GM19467 (cell line): ENCODE measurements at regions not wholly inside any gene's neighbourhood (a gene's known extent, or its start where the extent isn't known, plus 50 kb on each side); places are given as distances from the start of the nearest gene placed in this dataset.

Experiments
- ATAC-seq: cut with Tn5 transposase; IDR thresholded peaks from one replicate; pipeline ENCODE4 v1.9.1; 2021; ENCODE audit warnings: mild to moderate bottlenecking, moderate library complexity; ENCODE audit not compliant: unreplicated experiment

- no peak for ATAC-seq
Measured at GRCh38 chr2:145256551-145256950, 736.6 kb upstream of the ZEB2 start.

DNA sequence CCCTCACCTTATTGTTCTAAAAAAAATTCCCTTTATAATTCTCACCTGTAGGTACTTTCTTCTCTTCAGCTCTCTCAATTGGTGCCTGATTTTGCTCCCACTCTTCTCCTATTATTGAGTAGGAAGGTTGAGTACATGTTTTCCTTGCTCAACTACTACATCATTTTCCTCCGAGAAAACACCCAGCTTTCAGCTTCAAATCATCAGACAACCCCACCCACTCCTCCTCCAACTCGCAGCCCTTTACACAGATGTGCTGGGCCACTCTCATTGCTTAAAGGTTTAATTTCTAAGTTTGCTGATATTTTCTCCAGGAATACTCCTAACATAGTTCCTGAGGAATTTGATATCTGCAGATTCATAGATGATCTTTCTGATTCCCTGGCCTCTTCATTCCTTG lies 734.4 kb upstream of the ZEB2 start:
- no peak for ATAC-seq

DNA sequence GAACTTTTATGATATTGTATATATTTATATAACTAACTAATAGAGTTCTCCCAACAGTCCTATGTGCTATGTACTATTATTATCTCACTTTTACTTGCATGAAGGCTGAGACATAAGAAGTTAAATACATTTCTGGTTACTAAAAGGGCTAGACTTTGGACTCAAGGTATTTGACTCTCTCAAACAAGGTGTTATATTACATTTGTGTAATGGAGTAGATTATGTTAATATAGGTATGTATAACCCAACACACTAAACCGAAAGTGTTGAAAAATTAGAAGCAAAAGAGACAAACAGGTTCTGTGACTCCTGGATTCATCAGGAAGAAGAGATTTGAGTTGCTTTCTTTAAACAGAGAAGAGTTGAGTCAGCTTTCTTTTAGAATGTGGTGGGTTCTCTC lies 733.6 kb upstream of the ZEB2 start:
- ATAC-seq: no peak

DNA sequence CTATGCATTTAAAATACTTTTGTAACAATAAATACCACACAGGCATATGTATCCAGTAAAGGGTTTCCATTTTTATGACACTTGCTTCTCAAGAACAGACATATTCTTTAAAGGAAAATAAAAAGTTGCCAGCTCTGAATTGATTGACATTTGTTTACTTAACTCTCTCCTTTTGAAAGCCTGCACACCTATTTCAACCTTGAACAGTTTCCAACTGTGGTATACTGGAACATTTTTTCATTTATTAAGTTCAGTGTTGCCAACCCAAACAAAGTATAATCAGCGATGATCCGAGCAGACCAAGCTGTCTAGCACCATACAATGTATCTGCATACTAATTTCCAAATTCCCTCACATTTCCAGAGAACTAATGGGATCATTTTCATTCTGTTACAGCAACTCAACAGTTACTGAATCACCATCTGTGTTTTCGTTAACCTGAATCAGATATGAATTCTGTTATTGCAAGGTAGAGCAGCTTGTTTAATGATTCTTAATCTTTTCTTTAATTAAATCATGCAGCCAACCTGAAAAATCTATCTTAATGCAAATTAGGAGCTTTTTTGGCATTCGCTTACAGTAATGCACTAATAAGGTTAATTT lies 725.5 kb upstream of the ZEB2 start:
- ATAC-seq: no peak

- ATAC-seq: no peak
Measured at GRCh38 chr2:145235312-145235711, 715.4 kb upstream of the ZEB2 start.

GRCh38 chr2:145230546-145230945 lies 710.6 kb upstream of the ZEB2 start:
- ATAC-seq: no peak

GRCh38 chr2:145228506-145228905 lies 708.6 kb upstream of the ZEB2 start:
- ATAC-seq: no peak

- ATAC-seq: no peak
Measured at GRCh38 chr2:145226901-145227300, 707.0 kb upstream of the ZEB2 start.

DNA sequence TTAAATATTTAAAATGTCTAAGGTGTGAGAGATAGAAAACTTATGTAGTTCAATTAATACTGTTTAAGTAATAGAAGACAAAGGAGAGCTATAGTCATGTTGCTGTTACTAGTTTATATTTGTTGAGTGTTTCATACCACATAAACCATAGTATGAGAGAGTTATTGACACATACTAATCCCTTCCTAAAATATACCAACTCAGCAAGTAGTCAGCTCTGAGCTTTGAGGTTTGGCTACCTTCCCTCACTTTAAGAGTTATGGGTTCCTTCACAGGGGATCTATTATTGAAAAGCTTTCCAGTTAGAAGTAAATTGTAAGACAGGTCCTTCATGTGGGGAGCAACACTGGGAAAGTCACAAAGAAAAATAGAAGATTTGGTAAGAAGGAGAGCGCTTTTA lies 701.6 kb upstream of the ZEB2 start:
- no peak for ATAC-seq

DNA sequence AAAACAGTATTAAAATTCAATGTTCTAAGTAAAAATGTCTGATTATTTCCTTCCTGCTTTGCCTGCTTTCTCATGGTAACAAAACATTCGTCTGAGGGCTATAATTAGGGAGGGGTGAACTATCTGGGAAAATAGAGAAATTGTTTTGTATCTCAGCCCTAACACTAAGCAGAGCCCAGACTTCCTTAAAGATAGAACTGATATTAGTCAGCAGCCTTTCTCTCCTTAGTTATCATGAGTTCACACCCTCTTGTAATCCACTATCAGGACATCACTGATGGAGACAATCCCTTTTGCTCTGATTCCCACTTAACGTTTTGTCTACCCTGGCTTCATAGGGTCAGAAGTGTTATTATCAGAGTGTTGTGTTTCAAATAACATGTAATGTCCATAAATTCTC lies 701.1 kb upstream of the ZEB2 start:
- ATAC-seq: no peak

DNA sequence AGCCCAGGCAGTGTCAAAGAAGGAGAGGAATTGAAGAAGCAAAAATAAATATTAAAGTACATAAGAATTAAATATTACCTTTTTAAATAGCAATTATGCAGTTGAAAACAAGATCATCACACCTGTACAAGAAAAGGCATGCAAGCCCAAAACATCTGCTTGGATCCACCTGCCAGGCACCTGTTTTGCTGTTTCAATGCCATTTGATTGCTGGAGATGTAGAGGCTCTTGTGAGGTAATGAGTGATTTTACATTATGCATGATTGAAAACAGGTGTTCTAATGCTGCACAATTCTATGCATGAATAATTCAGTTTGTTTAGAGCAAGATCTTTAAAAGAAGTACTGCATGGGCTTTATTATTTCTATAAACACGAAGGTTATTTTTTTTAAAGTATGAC lies 700.6 kb upstream of the ZEB2 start:
- no peak for ATAC-seq

DNA sequence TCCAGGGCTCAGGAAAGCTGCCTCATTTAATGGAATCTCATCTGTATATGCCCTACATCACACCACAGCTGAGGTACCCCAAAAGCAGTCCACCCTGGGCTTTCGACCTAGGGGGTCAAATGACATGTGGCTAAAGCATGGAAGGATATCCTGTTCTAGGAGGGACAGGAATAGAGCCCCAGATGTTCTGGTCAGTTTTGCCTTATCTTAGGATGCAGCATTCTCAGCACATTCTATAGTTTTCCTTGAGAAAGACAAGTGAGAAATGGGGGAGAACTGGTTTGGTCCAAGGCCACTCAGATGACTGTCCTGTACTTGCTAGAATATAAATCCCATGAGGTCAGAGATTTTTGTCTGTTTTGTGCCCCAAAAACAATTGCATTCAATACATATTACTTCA lies 688.0 kb upstream of the ZEB2 start:
- no peak for ATAC-seq

GRCh38 chr2:145206496-145207281 lies 686.8 kb upstream of the ZEB2 start:
- ATAC-seq: no peak

- no peak for ATAC-seq
Measured at GRCh38 chr2:145203891-145204290, 684.0 kb upstream of the ZEB2 start.

GRCh38 chr2:145199827-145200706 lies 680.1 kb upstream of the ZEB2 start:
- ATAC-seq: no peak

- ATAC-seq: no peak
Measured at GRCh38 chr2:145199042-145199441, 679.1 kb upstream of the ZEB2 start.

- no peak for ATAC-seq
Measured at GRCh38 chr2:145198555-145198954, 678.6 kb upstream of the ZEB2 start.

DNA sequence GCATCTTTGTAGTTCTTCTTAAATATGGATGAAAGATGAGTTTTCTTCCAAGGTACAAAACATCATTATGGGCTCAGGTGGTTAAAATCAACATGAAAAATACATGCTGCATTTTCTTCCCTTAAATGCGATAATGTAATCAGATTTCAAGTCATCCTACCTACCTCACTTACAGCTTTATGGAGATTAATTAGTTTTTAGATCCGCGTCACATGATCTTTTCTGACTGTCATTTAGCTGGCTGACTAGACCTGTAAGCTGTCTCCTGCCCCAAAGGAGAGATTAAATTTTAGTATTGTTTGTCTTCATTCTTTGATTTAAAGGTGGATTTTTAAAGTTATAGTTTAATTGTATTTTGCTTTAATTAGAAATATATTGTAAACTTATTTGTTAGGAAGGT lies 678.0 kb upstream of the ZEB2 start:
- ATAC-seq: no peak

GRCh38 chr2:145194673-145195072 lies 674.8 kb upstream of the ZEB2 start:
- ATAC-seq: no peak

DNA sequence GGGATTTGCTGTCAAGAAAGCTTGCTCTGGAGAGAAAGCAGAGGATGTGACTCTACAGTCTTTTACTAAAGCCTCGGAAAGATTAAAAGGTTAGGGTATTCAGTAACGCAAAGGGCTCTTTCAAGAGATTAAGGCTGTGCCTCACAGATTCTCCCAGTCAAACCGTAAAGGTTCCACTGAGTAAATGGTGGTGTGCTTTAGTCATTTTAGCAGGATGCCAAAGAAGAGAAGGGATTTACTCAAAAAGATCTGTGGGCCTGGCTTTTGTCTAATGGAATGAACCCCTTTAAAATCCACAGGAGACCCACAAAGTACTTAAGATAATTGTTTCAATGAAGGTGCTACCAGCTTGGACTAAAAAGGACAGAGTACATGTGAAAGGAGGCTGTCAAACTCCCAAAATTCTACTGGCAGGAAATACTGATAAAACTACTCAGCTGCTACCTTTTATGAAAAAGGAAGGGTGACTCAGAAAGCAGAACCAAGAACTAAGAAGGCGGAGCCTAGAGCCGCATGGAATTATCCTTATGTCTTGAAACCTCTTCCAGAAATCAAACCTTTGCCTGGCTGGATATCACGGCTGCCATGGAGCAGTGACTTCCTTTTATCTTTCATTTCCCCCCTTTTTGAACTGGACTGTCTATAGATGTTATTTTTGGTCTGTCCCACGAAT lies 670.2 kb upstream of the ZEB2 start:
- ATAC-seq: no peak

- no peak for ATAC-seq
Measured at GRCh38 chr2:145186303-145186702, 666.4 kb upstream of the ZEB2 start.
